IMR-90 (cell line): ENCODE measurements at regions not wholly inside any gene's neighbourhood (a gene's known extent, or its start where the extent isn't known, plus 50 kb on each side); places are given as distances from the start of the nearest gene placed in this dataset.

Source experiments
- ATAC-seq: fragments of 200-7000 bp; cut with Tn5 transposase; 2 replicates; pipeline ENCODE4 v1.9.1; 2020; ENCODE audit warnings: low read depth, mild to moderate bottlenecking, moderate library complexity
- BruUV-seq: library from RNA; stranded (reverse); fragments of 400-500 nt; replicated peaks from 2 replicates; lab custom pipeline; 2021; lab: Mats Ljungman, UMichigan
- CTCF ChIA-PET: fragments of 300-600 bp; formaldehyde crosslinking; extraction: SDS; loops from one replicate; lab custom pipeline; 2021; ENCODE audit warnings: antibody characterized with exemption; lab: Yijun Ruan, JAX
- POLR2A ChIA-PET: fragments of 300-600 bp; sonication (Branson Sonifier 250); formaldehyde crosslinking; loops from one replicate; lab custom pipeline; 2022; ENCODE audit warnings: antibody characterized with exemption; ENCODE audit not compliant: unreplicated experiment; lab: Charles Lee
- DNase-seq: peaks from one replicate; pipeline ENCODE4 v3.0.0; 2013
- H2AFZ ChIP-seq: replicated peaks from 2 replicates; pipeline ENCODE3; 2013; ENCODE audit warnings: low read length, mild to moderate bottlenecking; ENCODE audit not compliant: poor library complexity
- H2AK5ac ChIP-seq: 2 replicates; pipeline ENCODE4 v1.6.1; 2013; ENCODE audit warnings: low read depth, low read length, inconsistent platforms
- H2AK9ac ChIP-seq: replicated peaks from 2 replicates; pipeline ENCODE3; 2013; ENCODE audit warnings: mild to moderate bottlenecking, low read depth, low read length, moderate library complexity; ENCODE audit not compliant: poor library complexity
- H2BK120ac ChIP-seq: 2 replicates; pipeline ENCODE4 v1.6.1; 2013; ENCODE audit warnings: low read depth, low read length, inconsistent platforms
- H2BK15ac ChIP-seq: 3 replicates; pipeline ENCODE4 v1.6.1; 2013; ENCODE audit warnings: low read depth, low read length, inconsistent platforms
- H2BK20ac ChIP-seq: 2 replicates; pipeline ENCODE4 v1.6.1; 2013; ENCODE audit warnings: low read depth, mild to moderate bottlenecking, inconsistent platforms, low read length, moderate library complexity
- H2BK5ac ChIP-seq: 2 replicates; pipeline ENCODE4 v1.6.1; 2013; ENCODE audit warnings: mild to moderate bottlenecking, low read depth, low read length, inconsistent platforms; ENCODE audit not compliant: poor library complexity, severe bottlenecking
- H3K14ac ChIP-seq: replicated peaks from 2 replicates; pipeline ENCODE4 v1.6.1; 2013; ENCODE audit warnings: low read depth, low read length, inconsistent platforms
- H3K18ac ChIP-seq: 2 replicates; pipeline ENCODE4 v1.6.1; 2013; ENCODE audit warnings: low read depth, low read length, control low read depth
- H3K23ac ChIP-seq: 2 replicates; pipeline ENCODE4 v1.6.1; 2013; ENCODE audit warnings: low read depth, low read length, inconsistent platforms
- H3K27ac ChIP-seq: 2 replicates; pipeline ENCODE4 v1.5.1; 2013; ENCODE audit warnings: mild to moderate bottlenecking, control low read depth, low read length; ENCODE audit not compliant: insufficient read depth
- H3K27me3 ChIP-seq: 2 replicates; pipeline ENCODE4 v1.6.1; 2013; ENCODE audit warnings: low read length; ENCODE audit not compliant: control insufficient read depth, insufficient read depth
- H3K36me3 ChIP-seq: 2 replicates; pipeline ENCODE4 v1.6.1; 2013; ENCODE audit warnings: low read length, mixed read lengths; ENCODE audit not compliant: control insufficient read depth, insufficient read depth
- H3K4ac ChIP-seq: 2 replicates; pipeline ENCODE4 v1.6.1; 2013; ENCODE audit warnings: low read depth, low read length, inconsistent platforms
- H3K4me1 ChIP-seq: 2 replicates; pipeline ENCODE4 v1.6.1; 2013; ENCODE audit warnings: low read length, mixed read lengths; ENCODE audit not compliant: control insufficient read depth, insufficient read depth
- H3K4me2 ChIP-seq: 2 replicates; pipeline ENCODE4 v1.6.1; 2013; ENCODE audit warnings: low read depth, mild to moderate bottlenecking, control low read depth, low read length, moderate library complexity
- H3K4me3 ChIP-seq: 2 replicates; pipeline ENCODE4 v1.5.1; 2013; ENCODE audit warnings: low read depth, mild to moderate bottlenecking, control low read depth, low read length, moderate library complexity; ENCODE audit not compliant: insufficient read depth
- H3K56ac ChIP-seq: 2 replicates; pipeline ENCODE4 v1.6.1; 2013; ENCODE audit warnings: low read length, inconsistent platforms; ENCODE audit not compliant: insufficient read depth; ENCODE audit errors: extremely low read depth
- H3K79me1 ChIP-seq, 2 experiments: 2 replicates each; pipeline ENCODE4 v1.6.1; 2013; ENCODE audit warnings: low read length in 2 of 2, inconsistent platforms in 1 of 2, low read depth in 1 of 2
- H3K9ac ChIP-seq: 2 replicates; pipeline ENCODE4 v1.6.1; 2013; ENCODE audit warnings: low read depth, low read length, control low read depth
- H3K9me1 ChIP-seq: 2 replicates; pipeline ENCODE4 v1.6.1; 2013; ENCODE audit warnings: low read length, inconsistent platforms; ENCODE audit not compliant: insufficient read depth
- H3K9me3 ChIP-seq: 2 replicates; pipeline ENCODE4 v1.6.1; 2013; ENCODE audit warnings: low read length; ENCODE audit not compliant: control insufficient read depth, insufficient read depth
- H4K20me1 ChIP-seq: 2 replicates; pipeline ENCODE4 v1.6.1; 2013; ENCODE audit warnings: low read length, inconsistent platforms; ENCODE audit not compliant: insufficient read depth
- H4K5ac ChIP-seq: 2 replicates; pipeline ENCODE4 v1.6.1; 2013; ENCODE audit warnings: mild to moderate bottlenecking, low read depth, low read length, control low read depth
- H4K8ac ChIP-seq, 2 experiments: 2 replicates each; pipeline ENCODE4 v1.6.1; 2013; ENCODE audit warnings: low read depth in 2 of 2, low read length in 2 of 2, control low read depth in 1 of 2, inconsistent platforms in 1 of 2
- H4K91ac ChIP-seq: 2 replicates; pipeline ENCODE4 v1.6.1; 2013; ENCODE audit warnings: low read depth, low read length, inconsistent platforms; ENCODE audit not compliant: insufficient read depth
- BHLHE40 ChIP-seq: fragments of 150-350 bp; IDR thresholded peaks from 2 replicates; pipeline ENCODE4 v1.6.1; 2016; ENCODE audit warnings: mild to moderate bottlenecking, low read depth, low read length
- MAFK ChIP-seq: IDR thresholded peaks from 2 replicates; pipeline ENCODE4 v1.6.1; 2012; ENCODE audit warnings: low read depth, low read length, improper control_type of control experiment
- MXI1 ChIP-seq: IDR thresholded peaks from 2 replicates; pipeline ENCODE4 v1.6.1; 2012; ENCODE audit warnings: low read depth, mild to moderate bottlenecking, low read length, moderate library complexity, borderline replicate concordance
- RFX5 ChIP-seq: IDR thresholded peaks from 2 replicates; pipeline ENCODE4 v1.8.0; 2012; ENCODE audit warnings: low read depth, mild to moderate bottlenecking, low read length, moderate library complexity
- WGBS, 2 experiments: methylation state at CpG; one replicate each; pipeline versions ENCODE4 v1.1.5 to v1.1.7; 2013; ENCODE audit warnings: missing lambda C conversion rate in 2 of 2; ENCODE audit not compliant: insufficient read length in 1 of 2; ENCODE audit errors: extremely low coverage in 2 of 2; 5-methylcytosine and 5-hydroxymethylcytosine counted together
- dilution Hi-C: fragments of 300-500 bp; cut with HindIII; formaldehyde crosslinking; loops from one replicate; pipeline ENCODE4 v1.14.3; 2018; ENCODE audit warnings: low sequenced_read_pairs; ENCODE audit not compliant: unreplicated experiment
- in situ Hi-C: fragments of 300-500 bp; cut with MboI; formaldehyde crosslinking; loops from 3 replicates; pipeline ENCODE4 v1.14.3; 2019; ENCODE audit warnings: low sequenced_read_pairs, inconsistent platforms, mixed read lengths
- intact Hi-C: fragments of 100-400 bp; cut with micrococcal nuclease; formaldehyde crosslinking; loops from 2 replicates; pipeline ENCODE4 v1.10.0; 2022
- TF ChIP-seq, protein P1 (sequence below): conservative IDR thresholded peaks from 2 replicates; pipeline ENCODE4 v1.5.1; 2012; ENCODE audit warnings: mild to moderate bottlenecking, low read depth, low read length, improper control_type of control experiment

DNA sequence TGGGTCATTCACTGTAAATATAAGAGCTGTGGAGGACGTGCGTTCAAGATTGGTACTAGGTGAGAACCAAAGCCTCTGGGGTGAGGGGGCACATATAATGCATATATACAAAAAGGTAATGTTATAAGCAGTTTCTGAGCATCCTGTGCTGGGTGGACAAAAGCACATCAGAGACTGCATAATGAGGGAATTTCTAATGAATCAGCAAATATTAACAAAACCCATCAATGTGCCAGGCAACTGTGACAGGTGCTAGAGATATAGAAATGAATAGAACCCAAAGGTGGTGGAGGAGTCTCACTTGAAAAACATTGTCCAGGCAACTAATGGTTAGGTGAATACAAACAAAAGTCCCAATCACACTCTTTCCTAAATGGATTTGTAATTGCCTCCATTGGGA is 74.7 kb downstream of the GPR65 start:
- no peak overlapping the region for H3K4me3 ChIP-seq
- no peaks in the 10 kb centered on the region for H3K36me3 ChIP-seq
- H2AK5ac ChIP-seq, result no peak overlapping the region
- no peaks in the 10 kb centered on the region for H3K79me1 ChIP-seq
- H3K4me1 ChIP-seq, result no peaks in the 10 kb centered on the region
- intact Hi-C loops (no loop called here), dilution Hi-C loops (no loop called here), in situ Hi-C loops (no loop called here)
- no peak overlapping the region for H2AFZ ChIP-seq
- TF ChIP-seq RFX5 (no peak), MXI1 (no peak), BHLHE40 (no peak), MAFK (peak; percentile 37; the same call in 1 of the 2 replicates)
- TF ChIP-seq, protein P1, sequence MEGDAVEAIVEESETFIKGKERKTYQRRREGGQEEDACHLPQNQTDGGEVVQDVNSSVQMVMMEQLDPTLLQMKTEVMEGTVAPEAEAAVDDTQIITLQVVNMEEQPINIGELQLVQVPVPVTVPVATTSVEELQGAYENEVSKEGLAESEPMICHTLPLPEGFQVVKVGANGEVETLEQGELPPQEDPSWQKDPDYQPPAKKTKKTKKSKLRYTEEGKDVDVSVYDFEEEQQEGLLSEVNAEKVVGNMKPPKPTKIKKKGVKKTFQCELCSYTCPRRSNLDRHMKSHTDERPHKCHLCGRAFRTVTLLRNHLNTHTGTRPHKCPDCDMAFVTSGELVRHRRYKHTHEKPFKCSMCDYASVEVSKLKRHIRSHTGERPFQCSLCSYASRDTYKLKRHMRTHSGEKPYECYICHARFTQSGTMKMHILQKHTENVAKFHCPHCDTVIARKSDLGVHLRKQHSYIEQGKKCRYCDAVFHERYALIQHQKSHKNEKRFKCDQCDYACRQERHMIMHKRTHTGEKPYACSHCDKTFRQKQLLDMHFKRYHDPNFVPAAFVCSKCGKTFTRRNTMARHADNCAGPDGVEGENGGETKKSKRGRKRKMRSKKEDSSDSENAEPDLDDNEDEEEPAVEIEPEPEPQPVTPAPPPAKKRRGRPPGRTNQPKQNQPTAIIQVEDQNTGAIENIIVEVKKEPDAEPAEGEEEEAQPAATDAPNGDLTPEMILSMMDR, result no peak
- H2BK20ac ChIP-seq, result no peak overlapping the region
- POLR2A ChIA-PET, result no interaction called here
- no peak overlapping the region for H4K5ac ChIP-seq
- H2BK15ac ChIP-seq, result no peak overlapping the region
- no TSS peak for BruUV-seq
- DNase-seq (no peak), ATAC-seq (no peak)
- H3K4ac ChIP-seq, result no peak overlapping the region
- H3K9ac ChIP-seq, result no peak overlapping the region
- no peak overlapping the region for H3K14ac ChIP-seq
- H3K56ac ChIP-seq, result no peak overlapping the region
- no peak overlapping the region for H2BK120ac ChIP-seq
- no peak overlapping the region for H2AK9ac ChIP-seq
- no peaks in the 10 kb centered on the region for H3K9me1 ChIP-seq
- H2BK5ac ChIP-seq, result no peak overlapping the region
- no peak overlapping the region for H3K18ac ChIP-seq
- H3K27ac ChIP-seq, result no peak overlapping the region
- H3K4me2 ChIP-seq, result no peak overlapping the region
- CTCF ChIA-PET, result no interaction called here
- H3K23ac ChIP-seq, result no peak overlapping the region
- no peaks in the 10 kb centered on the region for H4K20me1 ChIP-seq
- H4K8ac ChIP-seq, result no peak overlapping the region
- no peaks in the 10 kb centered on the region for H3K27me3 ChIP-seq
- WGBS, 2 experiments, result no CpG with 5 or more reads among the region's 2 CpGs
- H3K9me3 ChIP-seq, result peaks cover 4% of the 10 kb centered on the region
- no peak overlapping the region for H4K91ac ChIP-seq
